Breast epithelium (tissue), 3 donors: ENCODE measurements at regions not wholly inside any gene's neighbourhood (a gene's known extent, or its start where the extent isn't known, plus 50 kb on each side); places are given as distances from the start of the nearest gene placed in this dataset.

Experiments
- CTCF ChIP-seq, 3 donors: fragments of 450-650 bp; IDR thresholded peaks; one replicate each; pipeline ENCODE4 v1.5.1; 2016 to 2017; ENCODE audit warnings: antibody characterized with exemption in 3 of 3, mild to moderate bottlenecking in 3 of 3, moderate library complexity in 3 of 3
- POLR2A ChIP-seq: fragments of 450-650 bp; IDR thresholded peaks from one replicate; pipeline ENCODE4 v1.6.1; 2016; ENCODE audit warnings: antibody characterized with exemption, mild to moderate bottlenecking, moderate library complexity
- POLR2AphosphoS5 ChIP-seq, 3 donors: sonication (generic); formaldehyde crosslinking; IDR thresholded peaks; one replicate each; pipeline ENCODE4 v1.6.1; 2017; ENCODE audit warnings: antibody characterized with exemption in 3 of 3

GRCh38 chr14:40476005-40476404, 1043.8 kb upstream of the FBXO33 start:
- TF ChIP-seq CTCF (IDR thresholded peaks at IDR 0.05) (no peak), POLR2A (no peak), POLR2AphosphoS5 (IDR thresholded peaks at IDR 0.05) (no peak)
